ENCODE measurements at regions not wholly inside any gene's neighbourhood (a gene's known extent, or its start where the extent isn't known, plus 50 kb on each side); places are given as distances from the start of the nearest gene placed in this dataset.

DNA sequence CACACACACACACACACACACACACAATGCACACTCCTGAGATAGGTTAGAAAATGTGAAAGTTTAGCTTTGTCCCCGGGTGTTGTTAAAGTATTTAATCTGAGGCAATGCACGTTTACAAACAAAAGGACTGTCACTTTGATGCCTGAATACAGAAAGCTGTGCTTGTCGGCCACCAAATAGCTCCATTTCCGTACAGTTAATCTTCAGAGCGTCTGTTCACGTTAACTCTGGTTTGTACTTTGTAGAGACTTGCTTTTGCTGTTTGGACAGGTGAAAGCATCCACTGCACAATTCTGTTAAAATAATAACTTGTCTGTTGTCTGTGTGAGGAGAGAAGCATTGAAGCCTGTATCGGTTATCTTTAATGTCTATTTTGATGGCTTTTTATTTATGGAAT is 267.8 kb downstream of the FGF9 start (continued):
- TF ChIP-seq, protein P1, sequence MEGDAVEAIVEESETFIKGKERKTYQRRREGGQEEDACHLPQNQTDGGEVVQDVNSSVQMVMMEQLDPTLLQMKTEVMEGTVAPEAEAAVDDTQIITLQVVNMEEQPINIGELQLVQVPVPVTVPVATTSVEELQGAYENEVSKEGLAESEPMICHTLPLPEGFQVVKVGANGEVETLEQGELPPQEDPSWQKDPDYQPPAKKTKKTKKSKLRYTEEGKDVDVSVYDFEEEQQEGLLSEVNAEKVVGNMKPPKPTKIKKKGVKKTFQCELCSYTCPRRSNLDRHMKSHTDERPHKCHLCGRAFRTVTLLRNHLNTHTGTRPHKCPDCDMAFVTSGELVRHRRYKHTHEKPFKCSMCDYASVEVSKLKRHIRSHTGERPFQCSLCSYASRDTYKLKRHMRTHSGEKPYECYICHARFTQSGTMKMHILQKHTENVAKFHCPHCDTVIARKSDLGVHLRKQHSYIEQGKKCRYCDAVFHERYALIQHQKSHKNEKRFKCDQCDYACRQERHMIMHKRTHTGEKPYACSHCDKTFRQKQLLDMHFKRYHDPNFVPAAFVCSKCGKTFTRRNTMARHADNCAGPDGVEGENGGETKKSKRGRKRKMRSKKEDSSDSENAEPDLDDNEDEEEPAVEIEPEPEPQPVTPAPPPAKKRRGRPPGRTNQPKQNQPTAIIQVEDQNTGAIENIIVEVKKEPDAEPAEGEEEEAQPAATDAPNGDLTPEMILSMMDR (conservative IDR thresholded peaks at IDR 0.05; ENCODE audit: low read depth in 2 of 2) = no peak
- TF ChIP-seq ZNF331 (CRISPR knock-in tag; IDR thresholded peaks at IDR 0.05; ENCODE audit: low read depth) (no peak), JUNB (IDR thresholded peaks at IDR 0.05; ENCODE audit: unreplicated experiment) (no peak), STAT1 (IDR thresholded peaks at IDR 0.05; ENCODE audit: unreplicated experiment) (no peak), EZH2phosphoT487 (IDR thresholded peaks at IDR 0.05; ENCODE audit: unreplicated experiment) (no peak), EZH2 (IDR thresholded peaks at IDR 0.05; ENCODE audit: low read depth, unreplicated experiment) (no peak)
- TF ChIP-seq, protein P2, sequence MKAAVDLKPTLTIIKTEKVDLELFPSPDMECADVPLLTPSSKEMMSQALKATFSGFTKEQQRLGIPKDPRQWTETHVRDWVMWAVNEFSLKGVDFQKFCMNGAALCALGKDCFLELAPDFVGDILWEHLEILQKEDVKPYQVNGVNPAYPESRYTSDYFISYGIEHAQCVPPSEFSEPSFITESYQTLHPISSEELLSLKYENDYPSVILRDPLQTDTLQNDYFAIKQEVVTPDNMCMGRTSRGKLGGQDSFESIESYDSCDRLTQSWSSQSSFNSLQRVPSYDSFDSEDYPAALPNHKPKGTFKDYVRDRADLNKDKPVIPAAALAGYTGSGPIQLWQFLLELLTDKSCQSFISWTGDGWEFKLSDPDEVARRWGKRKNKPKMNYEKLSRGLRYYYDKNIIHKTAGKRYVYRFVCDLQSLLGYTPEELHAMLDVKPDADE (IDR thresholded peaks at IDR 0.05) = no peak

DNA sequence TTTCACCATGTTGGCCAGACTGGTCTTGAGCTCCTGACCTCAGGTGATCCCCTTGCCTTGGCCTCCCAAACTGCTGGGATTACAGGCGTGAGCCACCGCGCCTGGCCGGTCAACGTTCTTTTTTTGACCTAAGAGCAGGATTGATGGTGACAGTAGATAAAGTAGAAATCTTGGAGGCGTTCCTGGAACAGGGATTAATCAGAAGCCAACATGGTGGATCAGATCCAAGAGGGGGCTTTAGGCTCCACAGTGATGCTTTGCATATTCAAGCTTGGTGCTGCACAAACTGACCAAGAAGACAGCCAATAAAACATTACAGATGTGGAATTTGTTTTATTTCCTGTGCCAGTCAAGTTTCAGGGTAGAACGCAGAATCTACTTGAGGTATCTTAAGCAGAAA is 271.2 kb downstream of the FGF9 start:
- peaks cover 10% of the 10 kb centered on the region; the same call in 1 of the 2 replicates for H3K36me3 ChIP-seq (ENCODE audit: insufficient read depth)
- no peaks in the 10 kb centered on the region for H4K20me1 ChIP-seq (replicated peaks; ENCODE audit: insufficient read depth)
- peaks cover 32% of the 10 kb centered on the region; the same call in 2 of the 3 replicates for H3K36me3 Mint-ChIP-seq (ENCODE audit: low read depth)
- no peak for DNase-seq (ENCODE audit: low spot score)
- no peak overlapping the region for H3K27ac Mint-ChIP-seq
- no peak overlapping the region for H3K4me3 ChIP-seq
- H3K27me3 ChIP-seq (ENCODE audit: insufficient read depth) = no peaks in the 10 kb centered on the region
- H3K4me1 ChIP-seq (ENCODE audit: insufficient read depth) = no peaks in the 10 kb centered on the region
- H2AFZ ChIP-seq = no peak overlapping the region
- no peak overlapping the region for H3K27ac ChIP-seq (ENCODE audit: low read depth)
- no peaks in the 10 kb centered on the region for H3K4me1 Mint-ChIP-seq
- H3K9me3 Mint-ChIP-seq = peaks cover 50% of the 10 kb centered on the region
- H3K4me2 ChIP-seq = no peak overlapping the region
- H3K4me3 Mint-ChIP-seq = no peak overlapping the region
- peaks cover 12% of the 10 kb centered on the region; the same call in 1 of the 2 replicates for H3K9me2 ChIP-seq (ENCODE audit: insufficient read depth)
- no peaks in the 10 kb centered on the region for H3K27me3 Mint-ChIP-seq (ENCODE audit: insufficient read depth, low read depth, poor library complexity)
- TF ChIP-seq, protein P1 (conservative IDR thresholded peaks at IDR 0.05; ENCODE audit: low read depth in 2 of 2) = no peak
- no peak for TF ChIP-seq STAT1 (IDR thresholded peaks at IDR 0.05; ENCODE audit: unreplicated experiment)
- no peaks in the 10 kb centered on the region for H3K79me2 ChIP-seq (replicated peaks; ENCODE audit: insufficient read depth)
- ATAC-seq = no peak
- H3F3A ChIP-seq (replicated peaks; ENCODE audit: low read depth) = no peaks in the 10 kb centered on the region

GRCh38 chr13:21944610-21945009 is 273.7 kb downstream of the FGF9 start:
- H3K4me3 ChIP-seq = no peak overlapping the region
- H3K9me3 Mint-ChIP-seq = peaks cover 50% of the 10 kb centered on the region

More at GRCh38 chr13:21944610-21945009, 273.7 kb downstream of the FGF9 start:
- H3K4me3 Mint-ChIP-seq = no peak overlapping the region
- Histone ChIP-seq H3K9me2 (ENCODE audit: insufficient read depth) (peaks cover 11% of the 10 kb centered on the region; the same call in 1 of the 2 replicates), H2AFZ (no peak overlapping the region), H3K27me3 (ENCODE audit: insufficient read depth) (no peaks in the 10 kb centered on the region), H3K4me2 (no peak overlapping the region), H3F3A (replicated peaks; ENCODE audit: low read depth) (no peaks in the 10 kb centered on the region), H3K36me3 (ENCODE audit: insufficient read depth) (peaks cover 10% of the 10 kb centered on the region; the same call in 1 of the 2 replicates), H3K27ac (ENCODE audit: low read depth) (no peak overlapping the region), H4K20me1 (replicated peaks; ENCODE audit: insufficient read depth) (no peaks in the 10 kb centered on the region), H3K4me1 (ENCODE audit: insufficient read depth) (no peaks in the 10 kb centered on the region), H3K79me2 (replicated peaks; ENCODE audit: insufficient read depth) (no peaks in the 10 kb centered on the region)
- peaks cover 6% of the 10 kb centered on the region; the same call in 1 of the 3 replicates for H3K4me1 Mint-ChIP-seq
- H3K36me3 Mint-ChIP-seq (ENCODE audit: low read depth) = peaks cover 32% of the 10 kb centered on the region; the same call in 2 of the 3 replicates
- DNase-seq (ENCODE audit: low spot score) = no peak
- no peak overlapping the region for H3K27ac Mint-ChIP-seq
- peaks cover 2% of the 10 kb centered on the region for H3K27me3 Mint-ChIP-seq (ENCODE audit: insufficient read depth, low read depth, poor library complexity)
- TF ChIP-seq EZH2phosphoT487 (IDR thresholded peaks at IDR 0.05; ENCODE audit: unreplicated experiment) = no peak
- TF ChIP-seq POLR2AphosphoS5 (IDR thresholded peaks at IDR 0.05; ENCODE audit: low read depth) = no peak
- TF ChIP-seq, protein P2 (IDR thresholded peaks at IDR 0.05) = no peak
- no peak for ATAC-seq

Data from GM23338 (cell line).